ENCODE measurements at regions not wholly inside any gene's neighbourhood (a gene's known extent, or its start where the extent isn't known, plus 50 kb on each side); places are given as distances from the start of the nearest gene placed in this dataset.

- no peak for DNase-seq
- Histone ChIP-seq H3K4me3 (no peak overlapping the region), H3K4me1 (peaks cover 0 to 7% (median 0%) of the 10 kb centered on the region in 3 donors), H3K36me3 (no peaks in the 10 kb centered on the region), H3K27me3 (no peaks in the 10 kb centered on the region), H3K9me3 (no peaks in the 10 kb centered on the region), H3K27ac (no peak overlapping the region)
- intact Hi-C loops (cut with DNase I), result no loop called here
- 14 to 17% methylated on average over 8 of the region's 8 CpGs for WGBS, 2 donors
- peak; percentile 64 for FAIRE-seq
- TF ChIP-seq CTCF (IDR thresholded peaks at IDR 0.05), result peak in 2 of 4 donors; percentile 18 to 25
- peak; percentile 72 to 97 (median 91) for ATAC-seq
Observed at GRCh38 chr3:176663837-176664831, 533.1 kb downstream of the TBL1XR1 start.

GRCh38 chr3:176663387-176663786, 533.9 kb downstream of the TBL1XR1 start:
- 76 to 83% methylated on average over 1 of the region's 1 CpG for WGBS, 2 donors

GRCh38 chr3:176661432-176661964, 535.8 kb downstream of the TBL1XR1 start:
- intact Hi-C loops (cut with DNase I), result no loop called here
- Histone ChIP-seq H3K27me3 (no peaks in the 10 kb centered on the region), H3K4me3 (no peak overlapping the region), H3K9me3 (no peaks in the 10 kb centered on the region), H3K27ac (no peak overlapping the region), H3K4me1 (peaks cover 0 to 7% (median 0%) of the 10 kb centered on the region in 3 donors), H3K36me3 (no peaks in the 10 kb centered on the region)
- ATAC-seq, result no peak
- TF ChIP-seq CTCF (IDR thresholded peaks at IDR 0.05), result no peak
- no peak for FAIRE-seq
- DNase-seq, result no peak
- WGBS, 2 donors, result 50 to 54% methylated on average over 2 of the region's 2 CpGs

More at GRCh38 chr3:176663387-176663786, 533.9 kb downstream of the TBL1XR1 start:
- TF ChIP-seq CTCF (IDR thresholded peaks at IDR 0.05), result no peak
- ATAC-seq, result peak in 1 of 4 donors; percentile 40
- peaks cover 0 to 7% (median 0%) of the 10 kb centered on the region in 3 donors for H3K4me1 ChIP-seq
- H3K27me3 ChIP-seq, result no peaks in the 10 kb centered on the region
- no peaks in the 10 kb centered on the region for H3K9me3 ChIP-seq
- no peak for DNase-seq
- FAIRE-seq, result no peak
- H3K4me3 ChIP-seq, result no peak overlapping the region
- H3K36me3 ChIP-seq, result no peaks in the 10 kb centered on the region
- intact Hi-C loops (cut with DNase I), result no loop called here
- H3K27ac ChIP-seq, result no peak overlapping the region

GRCh38 chr3:176655404-176656094, 541.7 kb downstream of the TBL1XR1 start:
- DNase-seq, result no peak
- intact Hi-C loops (cut with DNase I), result no loop called here
- no peak for FAIRE-seq

More at GRCh38 chr3:176655404-176656094, 541.7 kb downstream of the TBL1XR1 start:
- H3K4me1 ChIP-seq, result no peaks in the 10 kb centered on the region
- 59 to 71% methylated on average over 5 of the region's 5 CpGs for WGBS, 2 donors
- no peaks in the 10 kb centered on the region for H3K9me3 ChIP-seq
- H3K36me3 ChIP-seq, result no peaks in the 10 kb centered on the region
- ATAC-seq, result no peak
- H3K27ac ChIP-seq, result no peak overlapping the region
- H3K27me3 ChIP-seq, result no peaks in the 10 kb centered on the region
- no peak overlapping the region for H3K4me3 ChIP-seq
- TF ChIP-seq CTCF (IDR thresholded peaks at IDR 0.05), result no peak
